ENCODE measurements at regions not wholly inside any gene's neighbourhood (a gene's known extent, or its start where the extent isn't known, plus 50 kb on each side); places are given as distances from the start of the nearest gene placed in this dataset.

- peaks cover 4% of the 10 kb centered on the region for H3K27me3 ChIP-seq (ENCODE audit: control insufficient read depth, insufficient read depth, low read length)
- no peak overlapping the region for H3K4me3 ChIP-seq (ENCODE audit: low read depth, low read length)
- no peaks in the 10 kb centered on the region for H3K36me3 ChIP-seq (ENCODE audit: control insufficient read depth, insufficient read depth, low read length)
- no peak for DNase-seq (ENCODE audit: low read depth)
- TF ChIP-seq CTCF (IDR thresholded peaks at IDR 0.05; ENCODE audit: insufficient read depth, low read length, poor library complexity, severe bottlenecking): no peak
These were observed 601.7 kb downstream of the NR4A2 start for GRCh38 chr2:155730804-155731203.

- DNase-seq (ENCODE audit: low read depth): no peak
- Histone ChIP-seq H3K4me3 (ENCODE audit: low read depth, low read length) (no peak overlapping the region), H3K36me3 (ENCODE audit: control insufficient read depth, insufficient read depth, low read length) (no peaks in the 10 kb centered on the region), H3K27me3 (ENCODE audit: control insufficient read depth, insufficient read depth, low read length) (peaks cover 4% of the 10 kb centered on the region)
- no peak for TF ChIP-seq CTCF (IDR thresholded peaks at IDR 0.05; ENCODE audit: insufficient read depth, low read length, poor library complexity, severe bottlenecking)
These were observed 605.2 kb downstream of the NR4A2 start for GRCh38 chr2:155727187-155727895.

GRCh38 chr2:155722290-155722689 is 610.2 kb downstream of the NR4A2 start:
- TF ChIP-seq CTCF (IDR thresholded peaks at IDR 0.05; ENCODE audit: insufficient read depth, low read length, poor library complexity, severe bottlenecking): no peak
- Histone ChIP-seq H3K4me3 (ENCODE audit: low read depth, low read length) (no peak overlapping the region), H3K36me3 (ENCODE audit: control insufficient read depth, insufficient read depth, low read length) (no peaks in the 10 kb centered on the region), H3K27me3 (ENCODE audit: control insufficient read depth, insufficient read depth, low read length) (no peaks in the 10 kb centered on the region)
- no peak for DNase-seq (ENCODE audit: low read depth)

GRCh38 chr2:155715705-155716104 is 616.8 kb downstream of the NR4A2 start:
- Histone ChIP-seq H3K27me3 (ENCODE audit: control insufficient read depth, insufficient read depth, low read length) (no peaks in the 10 kb centered on the region), H3K4me3 (ENCODE audit: low read depth, low read length) (no peak overlapping the region), H3K36me3 (ENCODE audit: control insufficient read depth, insufficient read depth, low read length) (no peaks in the 10 kb centered on the region)
- no peak for DNase-seq (ENCODE audit: low read depth)
- TF ChIP-seq CTCF (IDR thresholded peaks at IDR 0.05; ENCODE audit: insufficient read depth, low read length, poor library complexity, severe bottlenecking): no peak

GRCh38 chr2:155714983-155715382 is 617.5 kb downstream of the NR4A2 start:
- no peaks in the 10 kb centered on the region for H3K27me3 ChIP-seq (ENCODE audit: control insufficient read depth, insufficient read depth, low read length)
- no peak for DNase-seq (ENCODE audit: low read depth)
- H3K36me3 ChIP-seq (ENCODE audit: control insufficient read depth, insufficient read depth, low read length): no peaks in the 10 kb centered on the region
- TF ChIP-seq CTCF (IDR thresholded peaks at IDR 0.05; ENCODE audit: insufficient read depth, low read length, poor library complexity, severe bottlenecking): no peak
- no peak overlapping the region for H3K4me3 ChIP-seq (ENCODE audit: low read depth, low read length)

GRCh38 chr2:155708071-155708470 is 624.5 kb downstream of the NR4A2 start:
- DNase-seq (ENCODE audit: low read depth): no peak
- TF ChIP-seq CTCF (IDR thresholded peaks at IDR 0.05; ENCODE audit: insufficient read depth, low read length, poor library complexity, severe bottlenecking): no peak
- Histone ChIP-seq H3K27me3 (ENCODE audit: control insufficient read depth, insufficient read depth, low read length) (no peaks in the 10 kb centered on the region), H3K4me3 (ENCODE audit: low read depth, low read length) (no peak overlapping the region), H3K36me3 (ENCODE audit: control insufficient read depth, insufficient read depth, low read length) (no peaks in the 10 kb centered on the region)
